IMR-90 (cell line): ENCODE measurements at regions not wholly inside any gene's neighbourhood (a gene's known extent, or its start where the extent isn't known, plus 50 kb on each side); places are given as distances from the start of the nearest gene placed in this dataset.

Experiments
- ATAC-seq: fragments of 200-7000 bp; cut with Tn5 transposase; 2 replicates; pipeline ENCODE4 v1.9.1; 2020; ENCODE audit warnings: low read depth, mild to moderate bottlenecking, moderate library complexity
- BruUV-seq: library from RNA; stranded (reverse); fragments of 400-500 nt; replicated peaks from 2 replicates; lab custom pipeline; 2021; lab: Mats Ljungman, UMichigan
- CTCF ChIA-PET: fragments of 300-600 bp; formaldehyde crosslinking; extraction: SDS; loops from one replicate; lab custom pipeline; 2021; ENCODE audit warnings: antibody characterized with exemption; lab: Yijun Ruan, JAX
- POLR2A ChIA-PET: fragments of 300-600 bp; sonication (Branson Sonifier 250); formaldehyde crosslinking; loops from one replicate; lab custom pipeline; 2022; ENCODE audit warnings: antibody characterized with exemption; ENCODE audit not compliant: unreplicated experiment; lab: Charles Lee
- DNase-seq: peaks from one replicate; pipeline ENCODE4 v3.0.0; 2013
- H2AFZ ChIP-seq: replicated peaks from 2 replicates; pipeline ENCODE3; 2013; ENCODE audit warnings: low read length, mild to moderate bottlenecking; ENCODE audit not compliant: poor library complexity
- H2AK5ac ChIP-seq: 2 replicates; pipeline ENCODE4 v1.6.1; 2013; ENCODE audit warnings: low read depth, low read length, inconsistent platforms
- H2AK9ac ChIP-seq: replicated peaks from 2 replicates; pipeline ENCODE3; 2013; ENCODE audit warnings: mild to moderate bottlenecking, low read depth, low read length, moderate library complexity; ENCODE audit not compliant: poor library complexity
- H2BK120ac ChIP-seq: 2 replicates; pipeline ENCODE4 v1.6.1; 2013; ENCODE audit warnings: low read depth, low read length, inconsistent platforms
- H2BK15ac ChIP-seq: 3 replicates; pipeline ENCODE4 v1.6.1; 2013; ENCODE audit warnings: low read depth, low read length, inconsistent platforms
- H2BK20ac ChIP-seq: 2 replicates; pipeline ENCODE4 v1.6.1; 2013; ENCODE audit warnings: low read depth, mild to moderate bottlenecking, inconsistent platforms, low read length, moderate library complexity
- H2BK5ac ChIP-seq: 2 replicates; pipeline ENCODE4 v1.6.1; 2013; ENCODE audit warnings: mild to moderate bottlenecking, low read depth, low read length, inconsistent platforms; ENCODE audit not compliant: poor library complexity, severe bottlenecking
- H3K14ac ChIP-seq: replicated peaks from 2 replicates; pipeline ENCODE4 v1.6.1; 2013; ENCODE audit warnings: low read depth, low read length, inconsistent platforms
- H3K18ac ChIP-seq: 2 replicates; pipeline ENCODE4 v1.6.1; 2013; ENCODE audit warnings: low read depth, low read length, control low read depth
- H3K23ac ChIP-seq: 2 replicates; pipeline ENCODE4 v1.6.1; 2013; ENCODE audit warnings: low read depth, low read length, inconsistent platforms
- H3K27ac ChIP-seq: 2 replicates; pipeline ENCODE4 v1.5.1; 2013; ENCODE audit warnings: mild to moderate bottlenecking, control low read depth, low read length; ENCODE audit not compliant: insufficient read depth
- H3K27me3 ChIP-seq: 2 replicates; pipeline ENCODE4 v1.6.1; 2013; ENCODE audit warnings: low read length; ENCODE audit not compliant: control insufficient read depth, insufficient read depth
- H3K36me3 ChIP-seq: 2 replicates; pipeline ENCODE4 v1.6.1; 2013; ENCODE audit warnings: low read length, mixed read lengths; ENCODE audit not compliant: control insufficient read depth, insufficient read depth
- H3K4ac ChIP-seq: 2 replicates; pipeline ENCODE4 v1.6.1; 2013; ENCODE audit warnings: low read depth, low read length, inconsistent platforms
- H3K4me1 ChIP-seq: 2 replicates; pipeline ENCODE4 v1.6.1; 2013; ENCODE audit warnings: low read length, mixed read lengths; ENCODE audit not compliant: control insufficient read depth, insufficient read depth
- H3K4me2 ChIP-seq: 2 replicates; pipeline ENCODE4 v1.6.1; 2013; ENCODE audit warnings: low read depth, mild to moderate bottlenecking, control low read depth, low read length, moderate library complexity
- H3K4me3 ChIP-seq: 2 replicates; pipeline ENCODE4 v1.5.1; 2013; ENCODE audit warnings: low read depth, mild to moderate bottlenecking, control low read depth, low read length, moderate library complexity; ENCODE audit not compliant: insufficient read depth
- H3K56ac ChIP-seq: 2 replicates; pipeline ENCODE4 v1.6.1; 2013; ENCODE audit warnings: low read length, inconsistent platforms; ENCODE audit not compliant: insufficient read depth; ENCODE audit errors: extremely low read depth
- H3K79me1 ChIP-seq, 2 experiments: 2 replicates each; pipeline ENCODE4 v1.6.1; 2013; ENCODE audit warnings: low read length in 2 of 2, inconsistent platforms in 1 of 2, low read depth in 1 of 2
- H3K9ac ChIP-seq: 2 replicates; pipeline ENCODE4 v1.6.1; 2013; ENCODE audit warnings: low read depth, low read length, control low read depth
- H3K9me1 ChIP-seq: 2 replicates; pipeline ENCODE4 v1.6.1; 2013; ENCODE audit warnings: low read length, inconsistent platforms; ENCODE audit not compliant: insufficient read depth
- H3K9me3 ChIP-seq: 2 replicates; pipeline ENCODE4 v1.6.1; 2013; ENCODE audit warnings: low read length; ENCODE audit not compliant: control insufficient read depth, insufficient read depth
- H4K20me1 ChIP-seq: 2 replicates; pipeline ENCODE4 v1.6.1; 2013; ENCODE audit warnings: low read length, inconsistent platforms; ENCODE audit not compliant: insufficient read depth
- H4K5ac ChIP-seq: 2 replicates; pipeline ENCODE4 v1.6.1; 2013; ENCODE audit warnings: mild to moderate bottlenecking, low read depth, low read length, control low read depth
- H4K8ac ChIP-seq, 2 experiments: 2 replicates each; pipeline ENCODE4 v1.6.1; 2013; ENCODE audit warnings: low read depth in 2 of 2, low read length in 2 of 2, control low read depth in 1 of 2, inconsistent platforms in 1 of 2
- H4K91ac ChIP-seq: 2 replicates; pipeline ENCODE4 v1.6.1; 2013; ENCODE audit warnings: low read depth, low read length, inconsistent platforms; ENCODE audit not compliant: insufficient read depth
- BHLHE40 ChIP-seq: fragments of 150-350 bp; IDR thresholded peaks from 2 replicates; pipeline ENCODE4 v1.6.1; 2016; ENCODE audit warnings: mild to moderate bottlenecking, low read depth, low read length
- CEBPB ChIP-seq: IDR thresholded peaks from 2 replicates; pipeline ENCODE4 v1.6.1; 2012; ENCODE audit warnings: low read depth, low read length, improper control_type of control experiment
- CHD1 ChIP-seq: IDR thresholded peaks from 2 replicates; pipeline ENCODE4 v1.6.1; 2012; ENCODE audit warnings: low read depth, low read length, improper control_type of control experiment
- FOS ChIP-seq: fragments of 150-350 bp; IDR thresholded peaks from 2 replicates; pipeline ENCODE4 v1.6.1; 2016; ENCODE audit warnings: low read depth, low read length
- MAFK ChIP-seq: IDR thresholded peaks from 2 replicates; pipeline ENCODE4 v1.6.1; 2012; ENCODE audit warnings: low read depth, low read length, improper control_type of control experiment
- MAZ ChIP-seq: IDR thresholded peaks from 2 replicates; pipeline ENCODE4 v1.6.1; 2012; ENCODE audit warnings: low read depth, mild to moderate bottlenecking, low read length, improper control_type of control experiment, moderate library complexity, borderline replicate concordance
- MXI1 ChIP-seq: IDR thresholded peaks from 2 replicates; pipeline ENCODE4 v1.6.1; 2012; ENCODE audit warnings: low read depth, mild to moderate bottlenecking, low read length, moderate library complexity, borderline replicate concordance
- NFE2L2 ChIP-seq: fragments of 150-350 bp; IDR thresholded peaks from 2 replicates; pipeline ENCODE4 v1.6.1; 2016; ENCODE audit warnings: low read depth, mild to moderate bottlenecking, low read length
- POLR2A ChIP-seq: IDR thresholded peaks from 2 replicates; pipeline ENCODE4 v1.6.1; 2012; ENCODE audit warnings: mild to moderate bottlenecking, low read depth, low read length
- RAD21 ChIP-seq: IDR thresholded peaks from 2 replicates; pipeline ENCODE4 v1.6.1; 2012; ENCODE audit warnings: low read length, improper control_type of control experiment
- RCOR1 ChIP-seq: IDR thresholded peaks from 2 replicates; pipeline ENCODE4 v1.6.1; 2012; ENCODE audit warnings: mild to moderate bottlenecking, low read length, improper control_type of control experiment; ENCODE audit not compliant: insufficient replicate concordance
- RFX5 ChIP-seq: IDR thresholded peaks from 2 replicates; pipeline ENCODE4 v1.8.0; 2012; ENCODE audit warnings: low read depth, mild to moderate bottlenecking, low read length, moderate library complexity
- SMC3 ChIP-seq: fragments of 150-350 bp; IDR thresholded peaks from 2 replicates; pipeline ENCODE4 v1.6.1; 2016; ENCODE audit warnings: low read depth, mild to moderate bottlenecking, antibody characterized with exemption, low read length, moderate library complexity
- USF2 ChIP-seq: fragments of 150-350 bp; IDR thresholded peaks from 2 replicates; pipeline ENCODE4 v1.6.1; 2017; ENCODE audit warnings: mild to moderate bottlenecking, antibody characterized with exemption, low read length, low read depth
- WGBS, 2 experiments: methylation state at CpG; one replicate each; pipeline versions ENCODE4 v1.1.5 to v1.1.7; 2013; ENCODE audit warnings: missing lambda C conversion rate in 2 of 2; ENCODE audit not compliant: insufficient read length in 1 of 2; ENCODE audit errors: extremely low coverage in 2 of 2; 5-methylcytosine and 5-hydroxymethylcytosine counted together
- dilution Hi-C: fragments of 300-500 bp; cut with HindIII; formaldehyde crosslinking; loops from one replicate; pipeline ENCODE4 v1.14.3; 2018; ENCODE audit warnings: low sequenced_read_pairs; ENCODE audit not compliant: unreplicated experiment
- in situ Hi-C: fragments of 300-500 bp; cut with MboI; formaldehyde crosslinking; loops from 3 replicates; pipeline ENCODE4 v1.14.3; 2019; ENCODE audit warnings: low sequenced_read_pairs, inconsistent platforms, mixed read lengths
- intact Hi-C: fragments of 100-400 bp; cut with micrococcal nuclease; formaldehyde crosslinking; loops from 2 replicates; pipeline ENCODE4 v1.10.0; 2022
- TF ChIP-seq, protein P1 (sequence below): fragments of 150-350 bp; IDR thresholded peaks from 2 replicates; pipeline ENCODE4 v1.6.1; 2016; ENCODE audit warnings: low read depth, mild to moderate bottlenecking, low read length, moderate library complexity, borderline replicate concordance
- TF ChIP-seq, protein P2 (sequence below): conservative IDR thresholded peaks from 2 replicates; pipeline ENCODE4 v1.5.1; 2012; ENCODE audit warnings: mild to moderate bottlenecking, low read depth, low read length, improper control_type of control experiment

DNA sequence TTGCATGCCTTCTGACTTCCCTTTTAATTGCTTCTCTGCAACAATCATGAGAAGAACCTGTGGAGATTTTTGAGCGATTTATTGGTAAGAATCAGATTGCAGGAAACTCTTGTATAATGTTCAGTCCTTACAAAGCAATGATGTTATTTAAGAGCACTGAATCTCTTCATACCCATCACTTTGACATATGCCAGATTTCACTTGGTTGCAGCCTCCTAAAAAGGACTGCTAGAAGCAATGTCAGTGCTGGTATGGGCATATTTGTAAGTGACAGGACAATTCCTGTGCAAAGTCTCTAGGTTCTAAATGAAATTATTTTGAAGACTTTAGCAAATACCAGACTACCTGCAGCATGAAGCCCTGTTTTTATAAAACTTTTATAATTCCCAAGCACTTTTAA, 2272.7 kb upstream of the WWC1 start:
- ChIA-PET POLR2A (no interaction called here), CTCF (no interaction called here)
- Histone ChIP-seq H2BK5ac (no peak overlapping the region), H3K4me2 (no peak overlapping the region), H3K9me3 (peaks cover 2% of the 10 kb centered on the region), H4K5ac (no peak overlapping the region), H2BK120ac (no peak overlapping the region), H3K4ac (no peak overlapping the region), H2AK5ac (no peak overlapping the region), H3K9me1 (no peaks in the 10 kb centered on the region), H4K91ac (no peak overlapping the region), H4K20me1 (no peaks in the 10 kb centered on the region), H3K4me3 (no peak overlapping the region), H3K4me1 (no peaks in the 10 kb centered on the region), H3K27ac (no peak overlapping the region), H3K23ac (no peak overlapping the region), H2BK15ac (no peak overlapping the region), H2BK20ac (no peak overlapping the region), H3K56ac (no peak overlapping the region), H3K27me3 (no peaks in the 10 kb centered on the region), H3K9ac (no peak overlapping the region), H3K18ac (no peak overlapping the region), H2AK9ac (no peak overlapping the region), H2AFZ (no peak overlapping the region), H3K36me3 (no peaks in the 10 kb centered on the region), H3K14ac (no peak overlapping the region), H4K8ac (no peak overlapping the region), H3K79me1 (no peaks in the 10 kb centered on the region)
- BruUV-seq: no TSS peak
- intact Hi-C loops (no loop called here), in situ Hi-C loops (no loop called here), dilution Hi-C loops (no loop called here)
- no peak for ATAC-seq
- WGBS, 2 experiments: no CpG with 5 or more reads among the region's 1 CpG
- TF ChIP-seq BHLHE40: no peak
- TF ChIP-seq POLR2A: no peak
- TF ChIP-seq, protein P1, sequence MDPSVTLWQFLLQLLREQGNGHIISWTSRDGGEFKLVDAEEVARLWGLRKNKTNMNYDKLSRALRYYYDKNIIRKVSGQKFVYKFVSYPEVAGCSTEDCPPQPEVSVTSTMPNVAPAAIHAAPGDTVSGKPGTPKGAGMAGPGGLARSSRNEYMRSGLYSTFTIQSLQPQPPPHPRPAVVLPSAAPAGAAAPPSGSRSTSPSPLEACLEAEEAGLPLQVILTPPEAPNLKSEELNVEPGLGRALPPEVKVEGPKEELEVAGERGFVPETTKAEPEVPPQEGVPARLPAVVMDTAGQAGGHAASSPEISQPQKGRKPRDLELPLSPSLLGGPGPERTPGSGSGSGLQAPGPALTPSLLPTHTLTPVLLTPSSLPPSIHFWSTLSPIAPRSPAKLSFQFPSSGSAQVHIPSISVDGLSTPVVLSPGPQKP: no peak
- TF ChIP-seq RAD21: no peak
- TF ChIP-seq CHD1: no peak
- no peak for TF ChIP-seq FOS
- no peak for TF ChIP-seq USF2
- no peak for TF ChIP-seq MAFK
- no peak for TF ChIP-seq NFE2L2
- no peak for TF ChIP-seq MXI1
- TF ChIP-seq CEBPB: no peak
- TF ChIP-seq MAZ: no peak
- TF ChIP-seq SMC3: no peak
- TF ChIP-seq, protein P2, sequence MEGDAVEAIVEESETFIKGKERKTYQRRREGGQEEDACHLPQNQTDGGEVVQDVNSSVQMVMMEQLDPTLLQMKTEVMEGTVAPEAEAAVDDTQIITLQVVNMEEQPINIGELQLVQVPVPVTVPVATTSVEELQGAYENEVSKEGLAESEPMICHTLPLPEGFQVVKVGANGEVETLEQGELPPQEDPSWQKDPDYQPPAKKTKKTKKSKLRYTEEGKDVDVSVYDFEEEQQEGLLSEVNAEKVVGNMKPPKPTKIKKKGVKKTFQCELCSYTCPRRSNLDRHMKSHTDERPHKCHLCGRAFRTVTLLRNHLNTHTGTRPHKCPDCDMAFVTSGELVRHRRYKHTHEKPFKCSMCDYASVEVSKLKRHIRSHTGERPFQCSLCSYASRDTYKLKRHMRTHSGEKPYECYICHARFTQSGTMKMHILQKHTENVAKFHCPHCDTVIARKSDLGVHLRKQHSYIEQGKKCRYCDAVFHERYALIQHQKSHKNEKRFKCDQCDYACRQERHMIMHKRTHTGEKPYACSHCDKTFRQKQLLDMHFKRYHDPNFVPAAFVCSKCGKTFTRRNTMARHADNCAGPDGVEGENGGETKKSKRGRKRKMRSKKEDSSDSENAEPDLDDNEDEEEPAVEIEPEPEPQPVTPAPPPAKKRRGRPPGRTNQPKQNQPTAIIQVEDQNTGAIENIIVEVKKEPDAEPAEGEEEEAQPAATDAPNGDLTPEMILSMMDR: no peak
- no peak for TF ChIP-seq RFX5
- TF ChIP-seq RCOR1: no peak
- DNase-seq: no peak
